ENCODE measurements at regions not wholly inside any gene's neighbourhood (a gene's known extent, or its start where the extent isn't known, plus 50 kb on each side); places are given as distances from the start of the nearest gene placed in this dataset.

DNA sequence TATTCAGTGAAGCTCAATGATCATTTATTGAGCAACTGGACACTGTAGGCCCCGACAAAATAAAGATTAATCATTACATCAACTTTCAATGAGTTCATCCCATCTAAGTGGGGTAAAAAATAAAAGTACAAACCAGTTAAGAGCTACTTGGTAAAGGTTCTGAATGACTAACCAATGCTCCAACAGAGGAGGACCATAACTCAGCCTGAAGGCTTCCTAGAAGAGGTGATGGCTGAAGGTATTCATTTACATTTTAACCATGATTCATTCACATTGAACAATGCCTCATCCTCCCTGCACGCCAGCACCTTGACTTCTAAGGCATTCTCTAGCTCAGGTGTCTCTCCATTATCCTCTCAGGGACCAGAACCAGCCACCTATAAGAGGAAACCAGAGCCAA, 201.4 kb downstream of the ZNF462 start:
- DNase-seq (ENCODE audit: low read depth) = no peak

DNA sequence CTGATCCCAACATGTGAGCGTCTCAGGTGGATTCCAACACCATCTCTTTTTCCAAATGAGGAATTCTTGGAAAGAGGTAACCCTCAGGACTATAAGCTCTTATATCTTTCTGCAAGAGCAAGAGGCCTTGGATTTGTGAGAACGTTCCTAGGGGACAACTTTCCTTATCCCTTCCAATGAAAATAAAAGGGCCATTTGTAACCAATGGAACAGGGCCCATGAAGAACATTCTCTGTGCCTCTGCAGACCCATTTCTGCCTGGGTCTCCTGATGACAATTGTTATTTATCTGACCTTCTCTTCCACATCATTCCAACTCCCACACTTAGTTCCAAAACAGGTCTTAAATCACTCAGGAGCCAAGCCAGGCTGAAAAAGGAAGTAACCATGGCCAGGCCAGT, 202.6 kb downstream of the ZNF462 start:
- DNase-seq (ENCODE audit: low read depth) = no peak

DNA sequence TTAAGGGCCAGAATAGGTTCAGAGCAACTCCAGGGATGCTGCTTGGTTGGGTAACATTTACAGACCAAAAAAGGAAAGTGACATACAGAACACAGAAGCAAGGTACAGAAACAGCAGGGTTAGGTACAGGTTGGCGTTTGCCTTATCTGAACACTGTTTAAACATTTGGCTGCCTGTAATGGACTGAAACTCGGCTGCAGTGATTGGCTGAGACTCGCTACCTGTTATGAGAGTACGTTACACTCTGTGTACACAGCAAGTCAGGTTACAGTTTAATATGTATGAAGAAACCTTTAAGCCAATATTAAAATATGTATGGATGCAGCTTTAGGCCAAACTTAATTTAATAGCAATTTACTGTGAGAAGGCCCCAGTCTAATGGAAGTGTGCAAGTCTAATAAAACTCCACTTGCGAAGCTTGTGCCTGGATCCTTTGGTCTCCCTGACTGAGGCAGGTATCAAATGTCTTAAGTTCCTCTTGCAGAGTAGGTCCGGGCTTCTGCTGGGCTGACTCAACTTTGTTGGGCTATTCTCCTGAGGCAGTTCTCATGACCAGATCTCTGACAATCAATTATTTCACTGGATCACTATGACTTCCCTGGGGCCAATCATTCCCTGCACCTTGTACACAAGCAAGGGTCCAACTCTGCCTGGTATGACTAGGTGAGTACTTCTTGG, 204.9 kb downstream of the ZNF462 start:
- DNase-seq (ENCODE audit: low read depth) = no peak

DNA sequence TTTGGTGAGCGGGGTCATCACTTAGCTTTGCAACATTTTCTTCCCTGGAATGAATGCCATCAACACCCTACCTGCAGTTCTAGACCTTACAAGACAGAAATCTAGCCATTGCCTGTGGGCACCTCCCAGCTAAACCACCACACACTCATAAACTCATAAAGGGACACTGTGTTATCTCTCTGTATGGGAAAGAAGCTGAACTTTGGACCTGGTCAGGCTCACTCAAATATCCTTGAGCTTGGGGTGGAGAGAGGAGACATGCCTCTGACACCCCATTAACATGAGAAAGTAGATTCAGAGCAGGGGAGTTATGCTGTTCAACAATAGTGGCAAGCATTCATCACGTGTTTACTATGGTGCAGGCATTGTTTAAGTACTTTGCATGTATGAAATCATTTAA, 205.6 kb downstream of the ZNF462 start:
- DNase-seq (ENCODE audit: low read depth) = no peak

DNA sequence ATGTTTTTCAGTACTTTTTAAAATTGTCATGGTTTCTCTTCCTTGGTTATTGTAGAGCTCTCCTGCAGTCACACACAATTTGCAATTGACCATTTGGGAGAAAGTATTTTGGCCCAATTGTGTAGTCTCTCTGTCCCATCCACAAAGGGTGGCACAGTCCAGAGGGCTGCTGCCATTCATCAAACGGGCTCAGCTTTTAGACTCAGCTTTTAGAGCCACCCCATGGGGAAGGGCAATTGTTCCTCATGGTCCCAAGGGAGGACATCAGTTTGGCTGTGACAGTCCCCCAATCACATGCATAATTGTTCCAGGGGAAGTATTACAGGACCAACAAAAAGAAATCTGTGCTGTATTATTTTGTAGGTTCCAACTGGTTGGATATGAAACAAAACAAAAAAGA, 207.6 kb downstream of the ZNF462 start:
- no peak for DNase-seq (ENCODE audit: low read depth)

DNA sequence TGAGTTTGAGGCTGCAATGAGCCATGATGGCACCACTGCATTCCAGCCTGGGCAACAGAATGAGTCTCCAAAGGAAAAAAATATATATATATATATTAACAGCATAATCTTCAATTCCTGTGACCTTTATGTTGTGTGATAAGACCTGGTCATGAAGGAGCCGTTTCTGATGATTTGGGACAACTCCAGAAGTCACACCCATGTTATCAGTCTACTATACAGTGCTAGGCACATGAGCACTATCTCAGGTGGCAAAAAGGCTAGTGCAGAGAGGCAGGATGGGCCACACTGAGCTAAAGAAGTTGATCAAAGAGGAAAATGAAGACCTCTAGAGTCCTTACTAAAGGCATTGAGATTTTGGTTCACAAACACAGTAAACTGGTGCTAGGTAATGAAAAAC, 205.0 kb upstream of the RAD23B start:
- no peak for DNase-seq (ENCODE audit: low read depth)

DNA sequence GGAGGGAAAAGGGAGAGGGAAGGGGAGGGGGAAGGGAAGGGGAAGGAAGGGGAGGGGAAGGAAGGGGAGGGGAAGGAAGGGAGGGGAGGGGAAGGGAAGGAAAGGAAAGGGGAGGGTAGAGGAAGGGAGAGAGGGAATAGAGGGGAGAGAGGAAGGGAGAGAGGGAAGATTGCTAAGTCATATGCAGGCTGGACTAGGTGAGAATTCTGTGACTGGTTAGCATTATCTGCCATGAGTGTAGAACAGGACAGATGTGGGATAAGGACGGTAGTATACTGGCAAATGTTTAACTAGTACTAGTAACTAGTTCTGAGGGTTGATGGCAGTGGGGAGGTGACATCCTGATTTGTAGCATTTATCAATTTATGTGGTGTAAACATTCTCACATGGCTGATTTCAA, 203.5 kb upstream of the RAD23B start:
- DNase-seq (ENCODE audit: low read depth) = no peak

DNA sequence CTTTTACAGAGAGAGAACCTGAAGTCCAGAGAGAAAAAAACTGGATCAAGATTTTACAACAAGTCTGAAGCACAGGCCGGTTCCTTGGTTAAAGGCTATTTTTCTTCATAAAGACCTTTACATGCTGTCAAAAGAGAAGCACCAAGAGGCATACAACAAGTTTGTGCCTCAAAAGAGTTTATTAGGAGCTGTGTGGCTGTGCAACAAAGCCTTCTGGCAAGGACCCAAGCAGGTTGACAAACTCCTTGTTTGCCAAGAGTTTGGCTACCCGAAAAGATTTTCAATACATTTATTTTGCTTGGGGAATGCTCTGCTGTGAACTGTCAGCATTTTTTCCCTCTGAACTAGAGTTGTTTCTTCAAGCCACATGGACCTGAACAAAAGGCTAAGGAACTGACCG, 202.9 kb upstream of the RAD23B start:
- no peak for DNase-seq (ENCODE audit: low read depth)

DNA sequence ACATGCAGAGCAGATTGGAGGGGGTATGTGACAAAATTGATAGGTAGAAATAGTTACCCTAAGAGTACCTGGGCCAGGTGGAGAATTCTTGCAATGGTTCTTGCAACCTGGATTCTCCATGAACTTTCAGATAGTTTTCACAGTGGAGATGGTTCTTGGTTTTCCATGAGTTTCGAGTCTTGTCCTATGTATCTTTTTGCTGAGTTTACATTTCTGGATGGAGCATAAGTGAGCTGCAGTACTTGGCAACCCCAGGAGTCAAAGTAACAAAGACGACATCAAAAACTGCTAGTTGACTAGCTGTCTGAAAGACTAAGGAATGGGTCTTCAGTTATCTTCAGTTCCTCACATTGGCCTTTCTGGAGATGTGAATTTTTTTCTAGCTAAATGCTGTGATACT, 196.6 kb upstream of the RAD23B start:
- DNase-seq (ENCODE audit: low read depth) = no peak

DNA sequence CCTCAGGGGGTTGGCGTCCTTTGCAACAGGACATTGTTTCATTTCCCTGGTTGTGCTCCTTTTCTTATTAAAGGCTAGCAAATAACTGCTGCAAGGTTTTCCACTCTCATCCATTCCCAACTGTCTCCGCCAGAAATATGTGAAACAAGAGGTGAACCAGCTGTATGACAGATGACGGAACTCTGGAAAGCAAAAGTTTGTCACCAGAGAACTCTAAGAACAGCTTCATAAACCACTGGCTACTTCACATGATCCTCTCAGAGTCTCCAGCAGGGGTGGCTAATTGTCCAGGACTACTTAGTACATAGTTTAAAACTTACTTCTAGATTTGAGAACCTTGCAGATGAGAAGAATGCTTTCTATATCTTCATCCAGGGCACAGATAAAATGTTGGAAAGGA, 195.9 kb upstream of the RAD23B start:
- DNase-seq (ENCODE audit: low read depth) = no peak

DNA sequence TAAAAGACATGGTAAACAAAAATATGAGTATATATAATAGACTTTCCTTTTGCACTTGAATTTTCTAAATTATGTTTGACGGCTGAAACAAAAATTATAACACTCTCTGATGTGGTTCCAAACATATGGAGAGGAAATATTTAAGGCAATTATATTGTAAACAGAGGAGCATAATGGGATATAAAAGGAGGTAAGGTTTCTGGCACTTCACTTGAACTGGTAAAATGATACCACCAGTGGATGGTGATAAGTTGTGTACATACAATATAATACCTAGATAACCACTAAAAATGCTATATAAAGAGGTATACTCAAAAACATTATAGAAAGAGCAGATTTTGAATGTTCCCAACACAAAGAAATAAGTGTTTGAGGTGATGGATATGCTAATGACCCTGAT, 192.9 kb upstream of the RAD23B start:
- no peak for DNase-seq (ENCODE audit: low read depth)

DNA sequence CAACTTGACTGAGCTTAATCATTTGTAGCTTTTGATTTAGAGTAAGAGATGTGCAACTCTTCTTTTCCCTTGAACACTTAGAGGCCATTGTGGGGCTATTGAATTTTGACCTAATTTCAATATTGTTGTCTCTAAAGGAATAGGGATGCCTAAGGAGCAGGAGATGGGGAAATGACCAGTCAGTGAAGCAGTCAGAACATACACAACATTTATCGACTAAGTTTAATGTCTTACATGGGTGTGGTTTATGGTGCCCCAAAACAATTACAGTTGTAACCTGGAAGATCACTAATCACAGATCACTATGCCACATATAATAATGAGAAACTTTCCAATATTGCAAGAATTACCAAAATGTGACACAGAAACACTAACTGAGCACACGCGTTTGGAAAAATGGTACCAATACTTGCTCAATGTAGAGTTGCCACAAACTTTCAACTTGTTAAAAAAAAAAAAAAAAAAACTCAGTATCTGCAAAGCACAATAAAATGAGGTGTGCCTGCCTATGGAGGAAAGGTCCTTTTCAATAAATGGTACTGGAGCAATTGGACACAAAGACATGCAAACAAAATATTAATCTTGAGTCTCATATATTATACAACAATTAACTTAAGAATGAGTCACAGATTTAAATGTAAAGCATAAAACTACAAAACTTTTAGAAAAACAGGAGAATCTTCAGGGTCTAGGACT, 189.6 kb upstream of the RAD23B start:
- DNase-seq (ENCODE audit: low read depth) = no peak

DNA sequence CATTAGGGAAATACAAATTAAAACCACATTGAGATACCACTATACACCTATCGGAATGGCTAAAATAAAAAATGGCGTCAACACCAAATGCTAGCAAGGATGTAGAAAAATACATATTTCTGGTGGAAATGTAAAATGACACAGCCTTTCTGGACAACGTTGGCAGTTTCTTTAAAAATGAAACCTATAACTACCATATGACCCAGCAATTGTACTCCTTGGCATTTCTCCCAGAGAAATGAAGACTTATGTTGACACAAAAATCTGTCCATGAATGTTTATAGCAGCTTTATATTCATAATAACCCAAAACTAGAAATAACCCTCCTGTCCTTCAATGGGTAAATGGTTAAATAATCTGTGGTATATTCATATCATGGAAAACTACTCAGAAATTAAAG, 188.7 kb upstream of the RAD23B start:
- DNase-seq (ENCODE audit: low read depth) = no peak

DNA sequence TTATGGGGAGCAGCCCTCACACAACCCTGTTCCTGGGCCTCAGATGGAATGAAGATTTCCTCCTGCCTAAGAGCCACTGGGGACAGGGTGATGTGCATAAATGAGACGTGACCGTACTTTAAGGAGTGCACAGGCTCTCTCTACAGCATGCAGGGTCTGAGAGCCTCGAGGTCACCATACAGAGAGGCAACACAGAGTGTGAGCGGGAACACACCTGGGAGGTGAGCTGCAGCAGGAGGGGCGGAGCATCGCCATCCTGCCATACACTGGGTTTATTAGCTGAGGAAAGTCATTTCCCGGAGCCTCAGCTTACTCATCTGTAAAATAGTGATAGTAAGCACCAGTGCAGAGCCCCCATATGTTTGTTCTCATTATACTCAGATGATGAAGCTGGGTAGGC, 182.5 kb upstream of the RAD23B start:
- DNase-seq (ENCODE audit: low read depth) = no peak

DNA sequence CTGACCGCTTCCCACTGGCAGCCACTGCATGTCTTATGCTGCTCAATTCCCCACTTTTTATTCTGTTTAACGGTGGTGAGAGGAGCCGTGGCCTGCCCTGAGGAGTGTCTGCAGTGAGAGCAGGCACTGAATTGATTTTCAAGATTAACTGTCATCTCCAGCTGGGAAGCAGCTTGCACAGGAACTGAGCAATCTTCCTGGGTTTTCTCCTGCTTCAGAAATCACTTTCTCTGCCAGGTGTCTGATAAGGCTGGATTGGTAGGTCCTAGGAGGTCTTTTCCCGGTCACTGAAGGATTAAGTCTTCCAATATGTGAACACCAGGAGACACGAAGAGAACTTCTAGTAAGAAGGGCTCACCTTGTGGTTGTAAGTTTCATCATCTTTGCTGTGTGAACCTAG, 181.1 kb upstream of the RAD23B start:
- DNase-seq (ENCODE audit: low read depth) = no peak

DNA sequence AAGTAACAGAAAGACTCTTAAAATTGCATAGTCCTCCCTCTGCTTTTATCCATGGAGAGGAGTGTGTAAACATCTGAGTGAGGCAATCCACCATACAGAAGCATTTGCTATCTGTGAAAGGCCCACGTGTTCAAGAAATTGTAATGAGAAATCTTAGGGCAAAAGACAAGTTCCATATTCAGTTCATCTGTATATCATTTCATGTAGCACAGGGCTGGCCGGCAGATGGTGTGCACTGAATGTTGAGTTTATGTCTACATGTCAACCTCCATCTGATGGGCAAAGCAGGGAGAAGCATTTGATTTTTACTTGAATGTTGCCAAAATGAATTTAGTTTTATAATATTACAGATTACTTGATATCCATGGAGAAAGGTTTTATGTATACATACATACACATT, 179.5 kb upstream of the RAD23B start:
- DNase-seq (ENCODE audit: low read depth) = no peak

DNA sequence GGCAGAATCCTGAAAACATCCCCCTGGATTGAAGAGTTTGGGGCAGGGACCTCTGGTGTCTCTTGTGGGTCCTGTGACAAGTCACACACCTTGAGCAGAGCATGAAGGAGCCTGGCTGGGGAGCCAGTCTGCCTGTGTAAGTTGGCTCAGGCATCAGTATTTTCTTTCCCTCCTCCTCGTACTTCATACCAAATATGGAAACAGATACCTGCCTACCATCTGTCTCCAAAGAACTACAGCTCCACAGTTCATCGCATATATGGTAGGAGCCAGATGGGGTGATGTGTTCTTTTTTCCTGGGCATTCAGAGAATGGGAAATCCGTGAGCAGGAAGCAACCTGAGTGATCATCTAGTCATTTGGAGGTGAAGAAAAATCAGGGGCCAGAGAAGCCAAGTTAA, 177.3 kb upstream of the RAD23B start:
- no peak for DNase-seq (ENCODE audit: low read depth)

DNA sequence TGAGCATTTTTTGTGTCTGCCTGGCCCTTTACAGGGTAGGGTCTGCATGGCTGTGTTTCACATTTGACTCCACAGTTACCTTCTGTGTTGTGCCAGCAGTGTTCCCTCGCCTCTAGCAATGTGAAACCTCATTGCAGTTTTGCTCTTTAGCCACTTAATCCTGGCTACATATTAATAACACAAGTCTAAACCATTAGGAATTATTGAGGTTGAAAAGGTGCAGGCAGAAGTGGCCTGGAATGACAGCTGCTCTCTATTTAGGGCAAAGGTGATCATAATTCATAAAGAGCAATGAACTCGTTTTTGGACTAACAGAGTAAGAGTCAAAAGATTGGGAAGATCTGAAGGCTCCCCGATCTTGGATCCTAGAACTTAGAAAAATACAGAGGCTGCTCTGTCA, 176.7 kb upstream of the RAD23B start:
- DNase-seq (ENCODE audit: low read depth) = no peak

DNA sequence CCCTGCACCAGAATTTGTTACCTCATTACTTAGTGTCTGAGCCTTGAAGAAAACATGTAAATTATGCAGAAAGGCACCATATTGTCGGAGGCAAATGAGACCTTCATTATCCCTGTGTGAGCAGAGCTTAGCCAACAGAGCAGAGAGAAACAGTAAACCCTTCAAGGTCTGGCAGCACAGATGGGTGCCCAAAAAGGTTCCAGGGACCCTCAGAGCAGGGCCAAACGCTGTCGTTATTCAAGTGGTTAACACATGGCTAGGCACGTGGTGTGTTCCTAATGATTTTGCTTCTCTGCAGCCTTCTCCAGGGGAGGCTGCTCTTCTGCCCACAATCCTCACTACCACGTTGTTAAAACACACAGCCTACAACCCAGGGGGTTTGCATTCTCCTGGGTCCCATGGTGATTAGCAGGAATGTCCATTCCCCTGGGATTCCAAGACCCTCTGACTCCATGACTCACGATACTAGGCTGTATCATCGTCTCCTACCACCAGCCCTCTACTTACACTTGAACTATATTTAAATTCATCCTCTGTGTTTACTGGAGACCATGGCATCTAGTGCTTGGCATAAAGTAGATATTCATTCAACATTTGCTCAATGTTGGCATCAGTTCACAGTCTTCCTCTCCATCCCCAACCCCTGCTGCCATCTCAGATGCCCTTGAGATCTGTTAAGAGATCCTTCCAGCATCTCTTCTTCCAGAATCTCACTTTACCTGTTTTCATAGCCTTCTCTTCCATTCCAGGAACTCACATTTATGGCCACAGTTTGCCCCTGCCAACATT, 174.5 kb upstream of the RAD23B start:
- no peak for DNase-seq (ENCODE audit: low read depth)

DNA sequence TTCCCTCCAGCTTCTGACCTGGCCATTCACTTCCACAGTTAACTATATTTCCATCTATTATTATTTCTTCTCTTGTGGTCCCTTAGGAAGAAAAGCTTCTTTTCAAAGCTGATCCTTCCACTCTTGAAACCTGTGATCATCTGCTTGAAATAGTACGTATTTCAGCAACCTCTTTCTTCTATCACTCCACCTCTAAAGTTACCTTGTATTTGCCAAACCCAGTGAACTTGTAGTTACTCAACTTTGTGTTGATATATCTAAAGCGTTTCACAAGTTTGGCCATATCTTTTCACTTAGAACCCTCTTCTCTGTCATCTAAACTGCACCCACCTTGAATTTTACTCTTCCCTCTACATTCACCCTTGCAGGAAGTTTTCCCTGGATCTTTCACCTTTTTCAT, 173.8 kb upstream of the RAD23B start:
- no peak for DNase-seq (ENCODE audit: low read depth)

DNA sequence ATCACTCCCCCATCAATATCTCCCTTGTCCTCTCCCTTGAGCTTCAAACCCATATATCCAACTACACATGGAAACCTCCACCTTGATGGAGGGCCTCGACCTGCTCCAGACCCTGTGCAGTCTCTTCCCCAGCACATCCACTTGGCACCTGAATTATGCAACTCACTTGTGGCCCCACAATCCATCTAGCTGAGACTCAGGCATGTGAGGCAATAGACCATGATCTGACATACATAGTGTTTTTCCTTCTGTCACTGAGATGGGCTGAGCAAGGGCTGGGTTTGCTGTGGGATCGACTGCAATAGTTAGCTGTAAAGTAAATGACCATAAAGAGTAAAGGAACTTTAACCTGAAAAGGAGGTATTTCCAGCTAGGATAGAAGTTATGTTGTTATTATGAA, 172.9 kb upstream of the RAD23B start:
- DNase-seq (ENCODE audit: low read depth) = no peak

DNA sequence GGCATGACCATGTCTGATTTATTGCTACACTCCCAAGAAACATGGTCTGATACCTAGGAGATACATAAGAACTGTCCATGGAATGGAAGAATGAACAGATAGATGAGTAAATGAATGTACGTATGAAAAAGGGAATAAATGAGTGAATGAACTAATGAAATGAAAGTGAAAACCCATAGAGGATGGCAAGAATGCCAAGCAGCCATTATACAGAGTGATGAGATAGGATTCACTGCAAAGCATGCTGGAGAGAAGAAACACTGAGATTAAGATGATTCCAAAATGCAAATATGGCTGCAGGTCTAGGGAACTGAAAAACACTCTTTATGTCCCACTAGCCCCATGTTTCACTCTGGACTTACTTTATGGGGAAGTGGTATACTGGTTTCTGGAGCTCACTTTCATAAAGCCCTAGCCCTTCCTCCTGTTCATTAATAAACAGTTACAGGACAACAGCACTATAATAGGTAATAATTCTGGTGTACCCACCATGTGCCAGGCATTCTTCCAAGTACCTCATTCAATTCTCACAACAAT, 170.3 kb upstream of the RAD23B start:
- DNase-seq (ENCODE audit: low read depth) = no peak

All from stimulated activated CD4-positive, alpha-beta T cell treated with anti-CD3 and anti-CD28 coated beads, Interleukin-2, amount 100 ng/mL, for 4 hours (primary cell).